ENCODE measurements at regions not wholly inside any gene's neighbourhood (a gene's known extent, or its start where the extent isn't known, plus 50 kb on each side); places are given as distances from the start of the nearest gene placed in this dataset.
"Not testable (repeated sequence)": the region's sequence is repeated elsewhere in the genome, so short reads cannot be mapped to it uniquely, and the experiment has no call there.

DNA sequence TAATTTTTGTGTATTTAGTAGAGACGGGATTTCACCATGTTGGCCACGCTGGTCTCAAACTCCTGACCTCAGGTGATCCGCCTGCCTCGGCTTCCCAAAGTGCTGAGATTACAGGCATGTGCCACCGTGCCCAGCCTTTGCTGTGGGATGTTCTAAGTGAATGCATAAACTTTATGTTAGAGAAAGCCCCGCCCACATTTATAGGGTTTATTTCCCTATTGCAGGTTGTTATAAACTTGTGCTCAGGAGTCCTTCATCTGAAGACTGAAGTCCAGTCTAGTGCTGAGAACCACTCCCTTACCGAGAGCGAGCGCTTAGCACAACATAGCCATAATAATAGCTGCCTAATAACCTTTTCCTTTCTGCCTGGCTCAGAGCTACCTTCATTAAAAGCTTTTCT is 75.4 kb upstream of the ZNF217 start:
- no peak for DNase-seq

DNA sequence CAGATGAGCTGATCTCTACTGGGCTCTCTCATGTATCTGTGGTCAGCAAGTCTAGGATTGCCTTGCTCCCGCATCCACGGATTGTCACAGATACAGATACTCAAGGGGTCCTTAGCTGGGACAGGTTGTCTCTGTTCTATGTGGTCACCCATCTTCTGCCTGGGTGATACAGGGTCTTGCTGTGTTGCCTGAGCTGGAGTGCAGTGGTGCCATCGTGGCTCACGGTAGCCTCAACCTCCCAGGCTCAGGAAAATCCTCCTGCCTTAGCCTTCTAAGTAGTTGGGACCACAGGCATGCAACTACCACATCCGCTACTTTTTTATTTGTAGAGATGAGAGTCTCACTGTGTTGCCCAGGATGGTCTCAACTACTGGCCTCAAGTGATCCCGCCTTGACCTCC is 72.5 kb upstream of the ZNF217 start:
- no peak for DNase-seq

DNA sequence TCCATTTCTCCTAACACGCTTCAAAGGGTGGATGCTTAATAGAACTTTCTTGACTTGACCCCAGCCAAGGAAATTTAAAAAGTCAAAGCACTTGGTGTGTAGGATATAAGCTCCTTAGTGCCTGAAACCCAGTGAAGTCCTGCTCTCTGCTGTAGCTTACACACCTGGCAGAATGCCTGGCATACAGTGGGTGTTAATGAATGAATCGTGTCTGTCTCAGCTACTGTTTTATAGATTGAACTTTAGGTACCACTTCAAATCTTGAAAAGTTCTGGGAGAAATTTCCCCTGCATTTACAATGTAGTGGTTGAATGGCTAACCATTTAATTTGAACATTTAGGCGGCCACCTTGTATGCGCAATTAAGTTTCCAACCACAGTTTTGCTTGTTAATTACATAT is 70.5 kb upstream of the ZNF217 start:
- DNase-seq: no peak

DNA sequence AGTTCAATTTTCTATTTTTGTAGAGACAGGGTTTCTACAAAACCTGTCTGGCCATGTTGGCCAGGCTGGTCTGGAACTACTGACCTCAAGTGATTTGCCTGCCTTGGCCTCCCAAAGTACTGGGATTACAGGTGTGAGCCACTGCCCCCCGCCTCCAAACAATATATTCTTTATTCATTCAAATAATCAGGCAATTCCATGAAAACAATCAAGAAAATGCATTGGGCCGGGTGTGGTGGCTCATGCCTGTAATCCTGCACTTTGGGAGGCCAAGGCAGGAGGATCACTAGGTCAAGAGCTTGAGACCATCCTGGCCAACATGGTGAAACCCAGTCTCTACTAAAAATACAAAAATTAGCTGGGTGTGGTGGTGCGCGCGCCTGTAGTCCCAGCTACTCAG is 69.9 kb upstream of the ZNF217 start:
- not testable (repeated sequence) for DNase-seq

DNA sequence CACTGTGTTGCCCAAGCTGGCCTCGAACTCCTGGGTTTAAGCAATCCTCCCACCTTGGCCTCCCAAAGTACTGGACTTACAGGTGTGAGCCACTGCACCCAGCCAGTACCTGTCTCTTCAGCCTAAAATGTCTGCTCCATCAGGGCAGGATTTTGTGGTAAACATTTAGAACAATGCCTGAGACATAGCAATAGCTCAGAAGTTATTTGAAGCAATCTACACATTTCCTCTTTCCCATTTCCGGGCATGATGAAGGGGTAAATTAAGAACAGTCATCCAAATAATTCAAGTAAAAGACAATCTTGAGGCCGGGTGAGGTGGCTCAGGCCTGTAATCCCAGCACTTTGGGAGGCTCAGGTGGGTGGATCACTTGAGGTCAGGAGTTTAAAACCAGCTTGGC is 69.0 kb upstream of the ZNF217 start:
- DNase-seq: no peak

DNA sequence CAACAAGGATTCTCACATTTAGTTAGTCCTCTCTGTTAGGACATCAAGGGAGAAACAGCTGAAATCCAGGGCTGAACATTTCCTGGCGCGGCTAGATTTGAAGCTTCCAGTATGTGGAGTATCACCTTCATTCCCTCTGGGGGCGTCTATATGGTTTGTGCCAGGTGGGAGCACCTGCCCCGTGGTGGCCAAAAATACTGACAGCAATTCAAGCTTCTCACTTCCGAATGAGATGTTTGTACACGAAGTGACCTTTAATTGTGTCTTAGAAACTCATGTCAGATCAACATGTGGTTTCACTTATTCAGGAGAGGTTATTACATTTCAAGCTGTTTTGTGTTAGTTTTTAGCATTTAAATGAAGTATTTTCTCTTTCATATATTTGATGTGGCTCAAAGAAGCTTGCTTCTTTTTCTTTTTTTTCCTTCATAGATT is 67.3 kb upstream of the ZNF217 start:
- no peak for DNase-seq

DNA sequence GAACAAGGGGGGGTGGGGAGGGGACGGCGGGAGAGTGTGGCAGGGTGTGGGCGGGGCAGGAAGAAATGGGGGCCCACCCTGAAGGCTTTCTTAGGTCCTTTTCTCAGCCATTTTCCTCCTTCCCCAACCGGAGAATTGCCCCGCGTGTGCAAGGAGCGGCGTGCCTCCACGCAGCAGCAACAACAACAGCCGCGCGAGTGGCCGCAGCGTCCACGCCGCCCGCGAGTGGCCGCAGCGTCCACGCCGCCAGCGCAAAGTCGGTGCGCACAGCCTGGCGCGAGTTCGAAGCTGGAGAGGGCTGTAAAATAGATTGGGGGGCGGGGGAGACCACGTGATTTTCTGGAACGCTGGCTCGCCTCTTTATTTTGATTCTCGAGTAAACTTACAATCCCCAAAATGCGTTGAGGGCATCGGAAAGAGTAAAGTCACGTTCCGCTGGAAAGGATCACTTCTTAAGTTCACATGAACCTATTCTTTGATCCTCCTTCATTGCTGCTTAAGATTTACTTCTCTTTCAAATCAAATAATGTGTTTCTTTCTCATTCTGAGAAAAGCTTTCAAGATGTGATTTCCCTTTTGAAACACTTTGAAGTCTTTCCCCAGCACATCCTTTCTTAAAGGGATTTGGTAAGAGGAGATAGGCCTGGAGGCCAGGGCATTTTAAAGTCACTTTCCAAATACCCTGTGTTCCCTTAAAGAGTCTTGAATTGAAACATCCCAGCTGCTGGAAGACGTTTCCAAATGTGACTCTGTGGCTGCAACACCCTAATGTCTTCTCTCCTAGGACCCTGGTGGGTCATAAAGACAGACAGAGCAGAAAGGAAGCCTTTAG is 66.7 kb upstream of the ZNF217 start:
- no peak for DNase-seq

DNA sequence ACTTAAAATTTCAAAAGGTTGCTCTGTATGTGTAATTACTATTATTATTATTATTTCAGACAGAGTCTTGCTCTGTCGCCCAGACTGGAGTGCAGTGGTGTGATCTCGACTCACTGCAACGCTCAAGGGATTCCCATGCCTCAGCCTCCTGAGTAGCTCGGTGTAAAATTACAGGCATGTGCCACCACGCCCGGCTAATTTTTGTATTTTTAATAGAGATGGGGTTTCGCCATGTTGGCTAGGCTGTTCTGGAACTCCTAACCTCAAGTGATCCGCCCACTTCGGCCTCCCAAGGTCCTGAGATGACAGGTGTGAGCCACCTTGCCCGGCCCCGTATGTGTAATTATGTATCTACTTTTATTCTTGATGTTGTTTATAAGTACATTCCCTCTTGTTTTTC is 65.3 kb upstream of the ZNF217 start:
- no peak for DNase-seq

DNA sequence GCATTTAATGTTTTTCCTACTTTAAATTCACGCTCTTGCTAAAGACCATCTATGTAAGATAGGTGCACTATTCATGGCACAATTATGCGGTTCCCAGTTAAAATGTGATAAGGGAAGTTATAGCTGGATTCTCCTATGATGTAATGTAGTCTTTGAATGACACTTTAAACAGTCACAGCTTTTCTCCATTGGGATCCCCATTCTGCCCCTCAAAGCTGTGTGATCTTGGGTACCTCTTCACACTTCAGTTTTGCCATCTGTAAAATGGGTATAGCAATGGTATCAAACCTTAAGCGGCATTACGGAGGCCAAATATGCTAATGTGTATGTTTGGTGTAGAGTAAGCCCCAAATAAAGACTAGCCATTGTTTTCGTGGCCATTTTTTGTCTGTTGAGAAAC is 64.7 kb upstream of the ZNF217 start:
- no peak for DNase-seq

DNA sequence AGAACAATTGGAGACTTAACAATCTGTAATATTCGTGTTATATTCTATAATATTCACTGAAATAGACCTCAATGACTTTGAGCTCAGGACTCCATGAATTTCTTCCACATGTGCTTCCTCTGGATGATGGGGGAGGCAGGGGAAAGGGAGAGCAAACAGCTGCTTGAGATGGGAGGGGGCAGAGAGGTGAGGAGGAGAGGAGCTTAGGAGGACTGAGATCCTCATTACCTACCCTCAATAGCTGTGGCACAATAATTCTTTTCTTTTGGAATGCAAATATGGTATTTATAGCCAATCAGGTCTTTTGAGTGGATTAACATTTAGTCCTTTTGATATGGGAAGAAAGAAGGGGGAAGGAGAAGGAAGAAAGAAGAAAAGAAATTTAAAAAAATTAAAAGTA is 64.1 kb upstream of the ZNF217 start:
- no peak for DNase-seq

DNA sequence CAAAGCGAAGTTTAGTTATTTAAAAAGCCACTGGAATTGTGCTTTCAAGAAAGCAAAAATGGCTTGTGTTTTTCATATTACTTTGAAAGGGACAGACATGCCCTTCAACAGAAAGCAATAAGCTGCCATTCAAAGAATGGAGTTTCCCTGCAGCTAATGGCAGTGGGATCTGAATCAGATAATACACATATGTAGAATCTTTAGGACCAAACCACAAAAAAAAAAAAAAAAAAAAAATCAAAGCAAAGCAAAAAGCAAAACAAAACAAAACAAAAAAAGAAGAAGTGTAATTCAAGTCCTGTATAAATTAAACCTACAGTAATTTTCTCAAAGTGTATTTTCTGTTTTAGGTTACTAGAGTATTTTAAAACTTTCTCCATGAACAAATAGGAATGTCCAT is 63.6 kb upstream of the ZNF217 start:
- no peak for DNase-seq

DNA sequence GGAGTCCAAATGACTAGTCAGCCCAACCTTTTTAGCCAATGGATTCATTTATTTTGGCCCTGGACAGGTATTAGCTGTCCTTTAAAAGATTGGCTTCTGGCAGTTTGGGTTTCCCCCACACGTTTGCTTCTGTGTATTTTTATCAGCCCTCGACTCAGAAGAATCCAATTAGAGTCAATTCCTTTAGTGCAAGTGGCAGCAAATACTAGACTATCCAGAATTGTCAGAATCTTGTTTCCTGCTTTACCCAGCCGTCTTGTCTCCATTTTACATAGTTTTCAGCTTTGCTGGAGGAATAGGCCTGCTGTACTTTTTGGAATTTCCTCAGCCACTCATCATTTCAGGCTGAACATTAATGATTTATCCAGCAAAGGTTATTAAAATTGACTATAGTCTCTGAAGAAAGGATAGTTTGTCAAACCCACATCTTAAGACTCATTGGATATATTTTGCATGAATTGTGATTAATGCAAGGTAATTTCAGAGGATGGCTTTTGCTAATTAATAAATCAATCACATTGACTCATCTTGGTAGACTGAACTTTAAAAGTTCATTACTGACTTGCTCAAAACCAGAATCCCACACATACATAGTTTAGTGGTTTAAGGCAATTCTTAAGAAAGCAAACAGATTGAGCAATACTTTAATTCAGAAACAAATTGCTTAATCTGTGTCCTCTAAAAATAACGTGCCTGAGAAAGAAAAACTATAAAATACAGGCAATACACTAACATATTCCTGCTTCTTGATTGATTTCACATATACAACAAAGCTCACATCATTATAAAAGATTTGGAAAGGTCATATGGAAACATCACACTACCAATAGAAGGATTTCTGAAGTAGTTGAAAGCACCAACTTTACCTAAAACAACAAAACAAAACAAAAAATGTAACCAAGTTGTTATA is 62.9 kb upstream of the ZNF217 start:
- DNase-seq: no peak

DNA sequence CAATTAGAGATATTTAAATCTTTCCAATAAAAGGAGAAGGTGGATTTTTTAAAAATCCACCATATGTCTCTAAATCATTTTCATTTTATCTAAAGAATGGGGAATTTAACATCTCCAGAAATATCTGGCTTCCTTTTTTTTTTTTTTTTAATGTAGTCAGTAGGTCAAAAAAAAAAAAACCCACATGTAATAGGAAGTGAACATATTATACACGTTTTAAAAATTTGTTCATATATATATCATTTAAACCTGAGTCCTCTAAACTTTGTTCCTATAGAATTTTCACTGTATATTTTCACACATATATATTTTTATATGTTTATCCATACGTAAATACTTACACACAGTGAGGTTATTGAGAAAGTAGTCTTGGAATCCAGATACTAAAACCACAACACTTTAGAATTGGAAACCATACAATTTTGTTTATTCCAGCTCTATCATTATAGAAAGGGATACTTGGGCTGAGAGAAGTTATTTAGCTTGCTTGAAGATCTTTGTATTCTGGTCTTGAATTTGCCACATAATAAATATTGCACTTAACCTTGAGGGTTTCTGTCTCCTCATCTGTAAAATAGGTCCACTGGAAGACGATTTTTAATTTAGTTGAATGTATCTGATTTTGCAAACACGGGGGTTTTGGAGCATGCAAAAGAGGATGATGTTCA is 62.1 kb upstream of the ZNF217 start:
- no peak for DNase-seq

DNA sequence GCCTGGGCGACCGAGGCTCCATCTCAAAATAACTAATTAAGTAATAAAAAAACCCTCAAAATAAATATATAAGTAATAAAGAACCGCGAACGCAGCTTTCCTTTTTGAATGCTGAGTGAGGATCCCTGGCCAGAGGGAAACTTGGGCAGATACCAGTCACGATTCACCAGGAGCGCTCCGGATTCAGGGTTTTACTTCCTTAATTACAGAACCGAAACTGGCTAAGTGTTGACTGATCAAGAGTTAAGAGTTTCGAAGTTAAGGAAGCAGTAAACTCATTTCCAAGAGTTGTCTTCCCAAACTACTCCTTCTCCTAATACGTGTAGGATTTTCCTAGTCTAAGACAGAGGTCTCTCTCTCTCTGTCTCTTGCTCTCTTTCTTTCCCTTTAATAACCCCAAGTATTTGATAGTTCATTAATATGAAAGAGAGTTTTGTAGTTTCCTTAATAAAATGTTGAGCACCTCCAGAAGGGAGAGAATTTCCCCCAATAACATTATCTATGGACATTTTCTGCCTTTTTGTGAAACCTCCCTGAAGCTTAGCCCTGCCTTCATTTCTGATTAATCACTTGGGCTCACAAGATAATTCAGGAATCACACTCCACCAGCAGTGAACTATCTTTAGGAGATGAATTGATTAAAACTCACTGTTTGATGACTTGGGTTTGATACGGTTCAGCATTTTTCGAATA is 61.4 kb upstream of the ZNF217 start:
- no peak for DNase-seq

DNA sequence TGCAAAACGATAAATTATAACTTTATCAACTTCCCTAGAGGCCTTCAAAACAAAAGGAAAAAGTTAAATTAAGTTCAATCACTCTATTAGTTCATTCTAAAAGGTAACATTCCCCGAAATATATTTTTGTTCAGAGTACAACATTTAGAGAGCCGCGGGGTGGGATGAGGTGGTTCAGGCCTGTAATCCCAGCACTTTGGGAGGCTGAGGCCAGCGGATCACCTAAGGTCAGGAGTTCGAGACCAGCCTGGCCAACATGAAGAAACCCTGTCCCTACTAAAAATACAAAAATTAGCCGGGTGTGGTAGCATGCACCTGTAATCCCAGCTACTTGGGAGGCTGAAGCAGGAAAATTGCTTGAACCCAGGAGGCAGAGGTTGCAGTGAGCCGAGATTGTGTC is 60.9 kb upstream of the ZNF217 start:
- not testable (repeated sequence) for DNase-seq

DNA sequence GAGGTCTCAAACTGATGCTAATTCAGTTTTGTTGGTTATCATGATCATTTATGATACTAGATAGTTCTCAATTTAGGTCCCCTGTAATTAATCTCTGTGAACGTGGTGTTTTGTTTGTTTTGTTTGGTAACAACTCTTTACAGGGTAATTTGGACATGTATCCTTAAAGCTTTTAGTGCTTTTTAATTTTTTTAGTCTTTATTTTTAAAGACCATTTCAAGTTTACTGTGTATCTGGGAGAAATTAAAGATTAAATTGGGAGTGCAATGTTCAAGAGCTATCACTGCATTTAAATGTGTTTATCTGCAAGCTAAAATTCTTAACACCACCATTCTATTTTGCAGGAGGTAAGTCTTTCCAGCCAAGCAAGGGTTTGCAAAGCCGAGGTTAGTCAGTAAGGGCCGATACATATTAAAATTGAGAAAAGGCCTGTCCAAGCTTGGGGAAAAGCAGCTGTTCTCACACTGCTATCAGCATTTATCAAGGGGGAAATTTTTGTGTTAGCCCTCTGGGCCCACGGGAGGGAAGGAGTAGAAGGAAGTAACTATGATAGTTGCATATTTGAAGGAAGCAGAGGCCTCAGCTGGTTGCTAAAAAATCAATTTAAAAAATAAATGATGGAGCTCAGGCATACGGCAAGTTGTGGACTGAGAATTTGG is 59.3 kb upstream of the ZNF217 start:
- no peak for DNase-seq

DNA sequence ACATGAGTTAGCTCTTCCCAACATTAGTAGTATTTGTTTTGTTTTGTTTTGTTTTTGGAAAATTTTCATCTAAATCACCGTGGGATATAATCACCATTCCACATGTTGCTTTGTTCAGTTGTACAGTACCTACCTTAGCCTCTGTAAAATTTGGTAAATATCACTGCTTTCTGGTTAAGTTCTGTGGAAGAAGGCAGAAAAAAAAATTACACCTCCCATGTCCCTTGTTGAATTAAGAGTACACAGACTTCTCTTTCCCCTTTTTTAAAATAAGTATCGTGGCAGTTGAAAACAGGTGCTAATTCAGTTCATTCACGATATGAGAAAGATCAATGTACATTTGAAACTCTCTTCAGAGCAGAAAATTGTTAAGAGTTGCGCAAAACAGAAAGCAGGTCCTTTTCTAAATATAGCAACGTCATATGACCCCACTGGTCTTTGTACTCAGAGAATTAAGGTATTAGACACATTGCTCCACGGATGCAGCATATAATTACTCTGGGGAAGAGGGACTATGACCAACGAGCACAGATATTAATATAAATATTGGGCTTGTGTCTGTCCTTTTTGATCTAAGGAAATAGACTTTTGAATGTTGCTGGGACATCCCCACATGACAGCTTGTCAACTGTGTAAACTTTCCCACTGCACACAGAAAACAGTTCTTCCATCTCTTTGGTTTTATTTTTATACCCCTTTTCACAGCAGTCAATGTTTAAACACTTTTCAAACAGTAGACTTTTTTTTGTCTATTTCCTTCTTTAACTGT is 58.6 kb upstream of the ZNF217 start:
- no peak for DNase-seq

DNA sequence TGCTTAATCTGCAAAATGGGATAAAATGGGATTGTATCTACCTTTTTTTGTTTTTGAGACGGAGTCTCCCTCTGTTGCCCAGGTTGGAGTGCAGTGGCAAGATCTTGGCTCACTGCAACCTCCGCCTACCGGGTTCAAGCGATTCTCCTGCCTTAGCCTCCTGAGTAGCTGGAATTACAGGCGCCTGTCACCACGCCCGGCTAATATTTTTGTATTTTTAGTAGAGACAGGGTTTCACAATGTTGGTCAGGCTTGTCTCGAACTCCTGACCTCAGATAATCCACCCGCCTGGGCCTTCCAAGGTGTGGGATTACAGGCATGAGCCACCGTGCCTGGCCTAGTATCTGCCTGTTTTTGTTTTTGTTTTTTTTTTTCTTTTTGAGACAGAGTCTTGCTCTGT is 55.9 kb upstream of the ZNF217 start:
- DNase-seq: not testable (repeated sequence)

DNA sequence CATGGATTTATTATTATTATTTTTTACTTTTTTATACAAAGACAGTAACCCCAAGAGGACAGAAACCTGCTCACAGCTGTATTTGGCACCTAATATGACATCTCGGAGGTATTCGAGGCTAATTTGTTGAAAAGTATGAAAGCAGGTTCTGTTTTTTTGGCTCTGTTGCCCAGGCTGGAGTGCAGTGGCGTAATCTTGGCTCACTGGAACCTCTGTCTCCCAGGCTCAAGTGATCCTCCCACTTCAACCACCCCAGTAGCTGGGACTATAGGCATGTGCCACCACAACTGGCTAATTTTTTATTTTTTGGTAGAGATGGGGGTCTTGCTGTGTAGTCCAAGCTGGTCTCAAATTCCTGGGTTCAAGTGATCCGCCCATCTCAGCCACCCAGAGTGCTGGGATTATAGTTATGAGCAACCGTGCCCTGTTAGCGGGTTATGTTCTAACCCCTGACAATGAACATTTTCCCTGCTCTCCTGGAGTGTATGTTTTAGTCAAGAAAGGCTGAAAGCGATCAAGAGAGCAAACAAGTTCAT is 53.7 kb upstream of the ZNF217 start:
- DNase-seq: no peak

DNA sequence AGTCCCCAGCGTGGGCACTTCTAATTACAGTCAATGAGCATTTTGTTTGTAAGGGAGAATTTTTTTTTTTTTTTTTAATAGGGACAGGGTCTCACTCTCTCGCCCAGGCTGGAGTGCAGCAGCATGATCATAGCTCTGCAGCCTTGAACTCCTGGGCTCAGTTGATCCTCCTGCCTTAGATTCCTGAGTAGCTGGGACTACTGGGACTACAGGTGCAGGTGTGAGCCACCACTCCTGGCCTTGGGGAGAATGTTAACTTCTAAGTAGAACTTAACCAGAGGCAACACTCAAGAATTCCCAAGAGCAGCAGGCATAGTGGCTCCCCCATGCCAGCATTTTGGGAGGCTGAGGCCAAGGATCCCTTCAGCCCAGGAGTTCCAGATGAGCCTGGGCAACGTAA is 52.9 kb upstream of the ZNF217 start:
- no peak for DNase-seq

DNA sequence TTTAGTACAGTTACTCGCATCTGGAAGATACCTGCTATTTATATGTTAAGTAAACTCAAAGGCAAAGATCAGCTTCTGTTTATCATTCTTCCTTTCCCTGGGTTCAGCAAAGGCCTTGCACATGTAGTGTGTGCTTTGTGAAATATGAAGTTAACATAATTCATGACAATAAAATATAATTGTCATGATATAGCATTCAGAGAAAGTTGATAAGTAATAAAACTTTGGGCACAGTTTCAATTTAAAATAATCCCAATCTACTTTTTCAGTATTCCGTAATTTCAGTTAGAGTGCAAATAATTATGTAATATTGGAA is 51.9 kb upstream of the ZNF217 start:
- no peak for DNase-seq
